ENCODE measurements at regions not wholly inside any gene's neighbourhood (a gene's known extent, or its start where the extent isn't known, plus 50 kb on each side); places are given as distances from the start of the nearest gene placed in this dataset.

- Histone ChIP-seq H3K4me3 (ENCODE audit: low read length) (peak overlapping the region; percentile 40), H3K27me3 (ENCODE audit: control insufficient read depth, insufficient read depth, low read length) (no peaks in the 10 kb centered on the region), H3K4me1 (ENCODE audit: control insufficient read depth, low read depth, low read length) (peaks cover 22% of the 10 kb centered on the region), H3K36me3 (ENCODE audit: control insufficient read depth, low read depth, low read length) (no peaks in the 10 kb centered on the region), H3K27ac (ENCODE audit: low read length) (peak overlapping the region; percentile 39), H3K9ac (ENCODE audit: low read length) (no peak overlapping the region), H3K9me3 (ENCODE audit: control insufficient read depth, low read depth, low read length) (no peaks in the 10 kb centered on the region)
Measured at GRCh38 chr13:63680704-63681103, 2265.1 kb upstream of the PCDH20 start.

- Histone ChIP-seq H3K4me1 (ENCODE audit: control insufficient read depth, low read depth, low read length) (peaks cover 7% of the 10 kb centered on the region), H3K27me3 (ENCODE audit: control insufficient read depth, insufficient read depth, low read length) (no peaks in the 10 kb centered on the region), H3K4me3 (ENCODE audit: low read length) (no peak overlapping the region)
Measured at GRCh38 chr13:63671296-63671695, 2255.6 kb upstream of the PCDH20 start.

GRCh38 chr13:63651394-63651793 lies 2235.7 kb upstream of the PCDH20 start:
- Histone ChIP-seq H3K9me3 (ENCODE audit: control insufficient read depth, low read depth, low read length) (no peaks in the 10 kb centered on the region), H3K27ac (ENCODE audit: low read length) (no peak overlapping the region), H3K9ac (ENCODE audit: low read length) (no peak overlapping the region), H3K36me3 (ENCODE audit: control insufficient read depth, low read depth, low read length) (no peaks in the 10 kb centered on the region), H3K4me1 (ENCODE audit: control insufficient read depth, low read depth, low read length) (no peaks in the 10 kb centered on the region), H3K27me3 (ENCODE audit: control insufficient read depth, insufficient read depth, low read length) (no peaks in the 10 kb centered on the region), H3K4me3 (ENCODE audit: low read length) (no peak overlapping the region)

More at GRCh38 chr13:63671296-63671695, 2255.6 kb upstream of the PCDH20 start:
- Histone ChIP-seq H3K9me3 (ENCODE audit: control insufficient read depth, low read depth, low read length) (no peaks in the 10 kb centered on the region), H3K36me3 (ENCODE audit: control insufficient read depth, low read depth, low read length) (no peaks in the 10 kb centered on the region), H3K27ac (ENCODE audit: low read length) (no peak overlapping the region), H3K9ac (ENCODE audit: low read length) (no peak overlapping the region)

GRCh38 chr13:63643543-63643942 lies 2227.9 kb upstream of the PCDH20 start:
- Histone ChIP-seq H3K9me3 (ENCODE audit: control insufficient read depth, low read depth, low read length) (no peaks in the 10 kb centered on the region), H3K4me3 (ENCODE audit: low read length) (no peak overlapping the region), H3K9ac (ENCODE audit: low read length) (no peak overlapping the region), H3K27me3 (ENCODE audit: control insufficient read depth, insufficient read depth, low read length) (no peaks in the 10 kb centered on the region), H3K27ac (ENCODE audit: low read length) (no peak overlapping the region), H3K4me1 (ENCODE audit: control insufficient read depth, low read depth, low read length) (no peaks in the 10 kb centered on the region), H3K36me3 (ENCODE audit: control insufficient read depth, low read depth, low read length) (no peaks in the 10 kb centered on the region)

- H3K9me3 ChIP-seq (ENCODE audit: control insufficient read depth, low read depth, low read length) = no peaks in the 10 kb centered on the region
- no peak overlapping the region for H3K4me3 ChIP-seq (ENCODE audit: low read length)
- H3K4me1 ChIP-seq (ENCODE audit: control insufficient read depth, low read depth, low read length) = no peaks in the 10 kb centered on the region
- H3K27me3 ChIP-seq (ENCODE audit: control insufficient read depth, insufficient read depth, low read length) = no peaks in the 10 kb centered on the region
- H3K27ac ChIP-seq (ENCODE audit: low read length) = no peak overlapping the region
- H3K9ac ChIP-seq (ENCODE audit: low read length) = no peak overlapping the region
- H3K36me3 ChIP-seq (ENCODE audit: control insufficient read depth, low read depth, low read length) = no peaks in the 10 kb centered on the region
Measured at GRCh38 chr13:63636316-63636993, 2220.8 kb upstream of the PCDH20 start.

GRCh38 chr13:63632321-63632720 lies 2216.7 kb upstream of the PCDH20 start:
- Histone ChIP-seq H3K9me3 (ENCODE audit: control insufficient read depth, low read depth, low read length) (no peaks in the 10 kb centered on the region), H3K4me3 (ENCODE audit: low read length) (no peak overlapping the region), H3K27ac (ENCODE audit: low read length) (no peak overlapping the region), H3K36me3 (ENCODE audit: control insufficient read depth, low read depth, low read length) (no peaks in the 10 kb centered on the region), H3K4me1 (ENCODE audit: control insufficient read depth, low read depth, low read length) (no peaks in the 10 kb centered on the region), H3K27me3 (ENCODE audit: control insufficient read depth, insufficient read depth, low read length) (no peaks in the 10 kb centered on the region), H3K9ac (ENCODE audit: low read length) (no peak overlapping the region)

GRCh38 chr13:63631006-63631405 lies 2215.4 kb upstream of the PCDH20 start:
- H3K36me3 ChIP-seq (ENCODE audit: control insufficient read depth, low read depth, low read length) = no peaks in the 10 kb centered on the region

GRCh38 chr13:63629591-63629990 lies 2213.9 kb upstream of the PCDH20 start:
- H3K4me1 ChIP-seq (ENCODE audit: control insufficient read depth, low read depth, low read length) = no peaks in the 10 kb centered on the region
- no peak overlapping the region for H3K4me3 ChIP-seq (ENCODE audit: low read length)
- H3K27ac ChIP-seq (ENCODE audit: low read length) = no peak overlapping the region
- no peak overlapping the region for H3K9ac ChIP-seq (ENCODE audit: low read length)
- no peaks in the 10 kb centered on the region for H3K27me3 ChIP-seq (ENCODE audit: control insufficient read depth, insufficient read depth, low read length)
- H3K36me3 ChIP-seq (ENCODE audit: control insufficient read depth, low read depth, low read length) = no peaks in the 10 kb centered on the region
- no peaks in the 10 kb centered on the region for H3K9me3 ChIP-seq (ENCODE audit: control insufficient read depth, low read depth, low read length)

More at GRCh38 chr13:63631006-63631405, 2215.4 kb upstream of the PCDH20 start:
- no peaks in the 10 kb centered on the region for H3K9me3 ChIP-seq (ENCODE audit: control insufficient read depth, low read depth, low read length)
- H3K9ac ChIP-seq (ENCODE audit: low read length) = no peak overlapping the region
- no peak overlapping the region for H3K4me3 ChIP-seq (ENCODE audit: low read length)
- H3K27ac ChIP-seq (ENCODE audit: low read length) = no peak overlapping the region
- H3K4me1 ChIP-seq (ENCODE audit: control insufficient read depth, low read depth, low read length) = no peaks in the 10 kb centered on the region
- no peaks in the 10 kb centered on the region for H3K27me3 ChIP-seq (ENCODE audit: control insufficient read depth, insufficient read depth, low read length)

GRCh38 chr13:63628310-63628709 lies 2212.7 kb upstream of the PCDH20 start:
- H3K27me3 ChIP-seq (ENCODE audit: control insufficient read depth, insufficient read depth, low read length) = no peaks in the 10 kb centered on the region
- no peaks in the 10 kb centered on the region for H3K9me3 ChIP-seq (ENCODE audit: control insufficient read depth, low read depth, low read length)
- no peaks in the 10 kb centered on the region for H3K36me3 ChIP-seq (ENCODE audit: control insufficient read depth, low read depth, low read length)
- no peak overlapping the region for H3K4me3 ChIP-seq (ENCODE audit: low read length)
- H3K9ac ChIP-seq (ENCODE audit: low read length) = no peak overlapping the region
- H3K27ac ChIP-seq (ENCODE audit: low read length) = no peak overlapping the region
- no peaks in the 10 kb centered on the region for H3K4me1 ChIP-seq (ENCODE audit: control insufficient read depth, low read depth, low read length)

GRCh38 chr13:63625869-63626268 lies 2210.2 kb upstream of the PCDH20 start:
- Histone ChIP-seq H3K27ac (ENCODE audit: low read length) (no peak overlapping the region), H3K36me3 (ENCODE audit: control insufficient read depth, low read depth, low read length) (no peaks in the 10 kb centered on the region), H3K4me3 (ENCODE audit: low read length) (no peak overlapping the region), H3K27me3 (ENCODE audit: control insufficient read depth, insufficient read depth, low read length) (no peaks in the 10 kb centered on the region), H3K4me1 (ENCODE audit: control insufficient read depth, low read depth, low read length) (no peaks in the 10 kb centered on the region), H3K9me3 (ENCODE audit: control insufficient read depth, low read depth, low read length) (no peaks in the 10 kb centered on the region), H3K9ac (ENCODE audit: low read length) (no peak overlapping the region)

- H3K9ac ChIP-seq (ENCODE audit: low read length) = no peak overlapping the region
- H3K4me3 ChIP-seq (ENCODE audit: low read length) = no peak overlapping the region
- no peak overlapping the region for H3K27ac ChIP-seq (ENCODE audit: low read length)
- no peaks in the 10 kb centered on the region for H3K4me1 ChIP-seq (ENCODE audit: control insufficient read depth, low read depth, low read length)
- no peaks in the 10 kb centered on the region for H3K9me3 ChIP-seq (ENCODE audit: control insufficient read depth, low read depth, low read length)
- H3K27me3 ChIP-seq (ENCODE audit: control insufficient read depth, insufficient read depth, low read length) = no peaks in the 10 kb centered on the region
- H3K36me3 ChIP-seq (ENCODE audit: control insufficient read depth, low read depth, low read length) = no peaks in the 10 kb centered on the region
Measured at GRCh38 chr13:63614874-63615612, 2199.4 kb upstream of the PCDH20 start.

- Histone ChIP-seq H3K27ac (ENCODE audit: low read length) (no peak overlapping the region), H3K9ac (ENCODE audit: low read length) (no peak overlapping the region), H3K4me3 (ENCODE audit: low read length) (no peak overlapping the region), H3K27me3 (ENCODE audit: control insufficient read depth, insufficient read depth, low read length) (no peaks in the 10 kb centered on the region), H3K36me3 (ENCODE audit: control insufficient read depth, low read depth, low read length) (no peaks in the 10 kb centered on the region), H3K9me3 (ENCODE audit: control insufficient read depth, low read depth, low read length) (no peaks in the 10 kb centered on the region), H3K4me1 (ENCODE audit: control insufficient read depth, low read depth, low read length) (no peaks in the 10 kb centered on the region)
Measured at GRCh38 chr13:63607153-63607552, 2191.5 kb upstream of the PCDH20 start.
